Breast epithelium (tissue), 4 donors: ENCODE measurements at regions not wholly inside any gene's neighbourhood (a gene's known extent, or its start where the extent isn't known, plus 50 kb on each side); places are given as distances from the start of the nearest gene placed in this dataset.
"Not testable (repeated sequence)": the region's sequence is repeated elsewhere in the genome, so short reads cannot be mapped to it uniquely, and the experiment has no call there.

Experiments used
- DNase-seq, 2 donors: peaks; one replicate each; pipeline ENCODE4 v3.0.0-alpha.2; 2019; ENCODE audit warnings: low spot score in 2 of 2
- H3K27ac ChIP-seq, 2 donors: fragments of 200-600 bp; sonication (generic) in 1 of 2; one replicate each; pipeline ENCODE4 v1.5.1; 2016 to 2019; ENCODE audit warnings: mild to moderate bottlenecking in 1 of 2
- H3K27me3 ChIP-seq, 2 donors: fragments of 200-600 bp; sonication (generic) in 1 of 2; one replicate each; pipeline versions ENCODE4 v1.5.1 to v1.6.0; 2017 to 2019; ENCODE audit warnings: control low read depth in 1 of 2, mild to moderate bottlenecking in 1 of 2
- H3K36me3 ChIP-seq: fragments of 200-600 bp; one replicate; pipeline ENCODE4 v1.5.1; 2019
- H3K4me1 ChIP-seq, 2 donors: fragments of 200-600 bp; sonication (generic); one replicate each; pipeline ENCODE4 v1.5.1; 2016 to 2019; ENCODE audit warnings: control low read depth in 1 of 2
- H3K4me3 ChIP-seq, 3 donors: fragments of 200-600 bp; sonication (generic); 1 replicate in 2 of 3; 2 replicates in 1 of 3; pipeline ENCODE4 v1.5.1; 2016 to 2019; ENCODE audit warnings: mild to moderate bottlenecking in 3 of 3, moderate library complexity in 2 of 3
- H3K9me3 ChIP-seq, 2 donors: fragments of 200-600 bp; sonication (generic) in 1 of 2; one replicate each; pipeline ENCODE4 v1.5.1; 2016 to 2019; ENCODE audit warnings: control low read depth in 1 of 2
- POLR2A ChIP-seq: fragments of 450-650 bp; IDR thresholded peaks from one replicate; pipeline ENCODE4 v1.6.1; 2016; ENCODE audit warnings: antibody characterized with exemption, mild to moderate bottlenecking, moderate library complexity
- POLR2AphosphoS5 ChIP-seq, 3 donors: sonication (generic); formaldehyde crosslinking; IDR thresholded peaks; one replicate each; pipeline ENCODE4 v1.6.1; 2017; ENCODE audit warnings: antibody characterized with exemption in 3 of 3
- intact Hi-C: fragments of 100-400 bp; cut with DNase I; formaldehyde crosslinking; loops from one replicate; pipeline ENCODE4 v1.15.1; 2023; ENCODE audit warnings: low total_unique reads
- TF ChIP-seq, protein P1 (sequence below), 3 donors: fragments of 450-650 bp; IDR thresholded peaks; one replicate each; pipeline ENCODE4 v1.5.1; 2016 to 2017; ENCODE audit warnings: antibody characterized with exemption in 3 of 3, mild to moderate bottlenecking in 3 of 3, moderate library complexity in 3 of 3

DNA sequence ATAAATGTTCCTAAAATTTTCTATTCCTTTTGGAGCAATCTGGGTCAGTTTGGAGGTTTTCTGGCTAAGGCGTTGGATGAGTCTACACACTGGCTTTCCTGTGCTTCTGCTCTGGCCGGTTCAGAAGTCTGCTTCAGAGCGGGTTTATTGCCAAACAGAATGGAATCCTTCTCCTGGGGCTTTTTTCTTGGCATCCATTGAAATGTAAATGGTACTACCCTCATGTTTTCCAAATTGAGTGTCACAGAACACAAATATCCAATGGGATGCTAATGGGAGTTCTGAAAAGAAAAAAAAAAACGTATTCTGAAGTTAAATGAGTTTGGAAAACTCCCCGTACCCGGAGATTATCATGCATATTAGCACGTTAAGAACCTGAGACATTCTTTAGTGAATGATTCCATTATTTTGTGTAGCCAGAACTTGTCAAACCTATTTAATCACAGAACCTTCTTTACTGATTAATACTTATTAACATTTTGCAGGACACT is 930.3 kb downstream of the QKI start:
- Histone ChIP-seq H3K36me3 (no peaks in the 10 kb centered on the region), H3K4me1 (no peaks in the 10 kb centered on the region), H3K27ac (no peak overlapping the region), H3K9me3 (no peaks in the 10 kb centered on the region), H3K4me3 (no peak overlapping the region), H3K27me3 (no peaks in the 10 kb centered on the region)
- intact Hi-C loops, result no loop called here
- DNase-seq, result no peak
- no peak for TF ChIP-seq POLR2A

DNA sequence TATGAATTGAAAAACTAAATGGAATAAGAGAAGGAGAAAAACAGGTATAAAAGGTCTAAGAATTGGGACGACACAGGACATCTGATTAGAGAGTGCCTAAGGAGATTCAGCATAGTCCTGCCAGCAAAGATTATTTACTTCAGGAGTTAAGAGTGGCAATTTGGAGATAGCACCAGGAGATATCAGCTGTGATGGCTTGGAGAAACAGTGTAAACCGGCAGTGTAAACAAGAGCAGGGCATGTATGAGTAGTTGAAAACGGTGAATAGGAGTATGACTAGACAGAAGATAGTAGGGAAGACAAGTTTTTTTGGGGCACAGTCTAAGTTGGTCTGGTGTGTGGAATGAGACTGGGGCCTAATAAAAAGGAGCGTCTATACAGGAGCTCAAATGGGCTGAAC is 924.9 kb downstream of the QKI start:
- intact Hi-C loops, DNase-seq, H3K27me3 ChIP-seq: not testable (repeated sequence)

DNA sequence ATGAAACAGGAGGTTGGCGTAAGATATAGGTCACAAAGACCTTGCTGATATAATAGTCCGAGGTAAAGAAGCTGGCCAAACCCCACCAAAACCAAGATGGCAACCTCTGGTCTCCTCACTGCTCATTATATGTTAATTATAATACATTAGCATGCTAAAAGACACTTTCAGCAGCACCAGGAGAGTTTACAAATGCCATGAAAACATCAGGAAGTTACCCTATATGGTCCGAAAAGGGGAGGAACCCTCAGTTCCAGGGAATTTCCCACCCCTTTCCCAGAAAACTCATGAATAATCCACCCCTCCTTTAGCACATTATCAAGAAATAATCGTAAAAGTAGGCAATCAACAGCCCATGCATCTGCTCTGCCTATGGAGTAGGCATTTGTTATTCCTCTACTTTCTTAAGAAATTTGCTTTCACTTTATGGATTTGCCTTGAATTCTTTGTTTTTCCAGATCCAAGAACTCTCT is 923.4 kb downstream of the QKI start:
- no peak for TF ChIP-seq POLR2AphosphoS5 (IDR thresholded peaks at IDR 0.05)
- TF ChIP-seq POLR2A, result no peak
- TF ChIP-seq, protein P1, sequence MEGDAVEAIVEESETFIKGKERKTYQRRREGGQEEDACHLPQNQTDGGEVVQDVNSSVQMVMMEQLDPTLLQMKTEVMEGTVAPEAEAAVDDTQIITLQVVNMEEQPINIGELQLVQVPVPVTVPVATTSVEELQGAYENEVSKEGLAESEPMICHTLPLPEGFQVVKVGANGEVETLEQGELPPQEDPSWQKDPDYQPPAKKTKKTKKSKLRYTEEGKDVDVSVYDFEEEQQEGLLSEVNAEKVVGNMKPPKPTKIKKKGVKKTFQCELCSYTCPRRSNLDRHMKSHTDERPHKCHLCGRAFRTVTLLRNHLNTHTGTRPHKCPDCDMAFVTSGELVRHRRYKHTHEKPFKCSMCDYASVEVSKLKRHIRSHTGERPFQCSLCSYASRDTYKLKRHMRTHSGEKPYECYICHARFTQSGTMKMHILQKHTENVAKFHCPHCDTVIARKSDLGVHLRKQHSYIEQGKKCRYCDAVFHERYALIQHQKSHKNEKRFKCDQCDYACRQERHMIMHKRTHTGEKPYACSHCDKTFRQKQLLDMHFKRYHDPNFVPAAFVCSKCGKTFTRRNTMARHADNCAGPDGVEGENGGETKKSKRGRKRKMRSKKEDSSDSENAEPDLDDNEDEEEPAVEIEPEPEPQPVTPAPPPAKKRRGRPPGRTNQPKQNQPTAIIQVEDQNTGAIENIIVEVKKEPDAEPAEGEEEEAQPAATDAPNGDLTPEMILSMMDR (IDR thresholded peaks at IDR 0.05), result no peak
- intact Hi-C loops, result no loop called here
- DNase-seq, result no peak
- Histone ChIP-seq H3K4me1 (no peaks in the 10 kb centered on the region), H3K4me3 (no peak overlapping the region), H3K9me3 (peaks cover 0 to 4% of the 10 kb centered on the region in 2 donors), H3K27ac (no peak overlapping the region), H3K27me3 (no peaks in the 10 kb centered on the region), H3K36me3 (no peaks in the 10 kb centered on the region)

More for the DNA sequence above, 924.9 kb downstream of the QKI start:
- H3K36me3 ChIP-seq, H3K9me3 ChIP-seq, H3K27ac ChIP-seq, H3K4me1 ChIP-seq, H3K4me3 ChIP-seq: not testable (repeated sequence)

- H3K27ac ChIP-seq, result no peak overlapping the region
- TF ChIP-seq, protein P1 (IDR thresholded peaks at IDR 0.05), result no peak
- TF ChIP-seq POLR2AphosphoS5 (IDR thresholded peaks at IDR 0.05), result no peak
- TF ChIP-seq POLR2A, result no peak
These were observed 922.8 kb downstream of the QKI start for GRCh38 chr6:164337024-164337924.

GRCh38 chr6:164336455-164336854 is 921.9 kb downstream of the QKI start:
- Histone ChIP-seq H3K27me3 (no peaks in the 10 kb centered on the region), H3K27ac (no peak overlapping the region), H3K4me1 (no peaks in the 10 kb centered on the region), H3K4me3 (no peak overlapping the region), H3K36me3 (no peaks in the 10 kb centered on the region), H3K9me3 (peaks cover 0 to 4% of the 10 kb centered on the region in 2 donors)
- intact Hi-C loops, result no loop called here
- TF ChIP-seq POLR2A, result no peak
- TF ChIP-seq POLR2AphosphoS5 (IDR thresholded peaks at IDR 0.05), result no peak
- TF ChIP-seq, protein P1 (IDR thresholded peaks at IDR 0.05), result no peak
- DNase-seq, result no peak

More at GRCh38 chr6:164337024-164337924, 922.8 kb downstream of the QKI start:
- intact Hi-C loops, result no loop called here
- Histone ChIP-seq H3K36me3 (no peaks in the 10 kb centered on the region), H3K4me1 (no peaks in the 10 kb centered on the region), H3K4me3 (no peak overlapping the region), H3K27me3 (no peaks in the 10 kb centered on the region), H3K9me3 (peaks cover 0 to 4% of the 10 kb centered on the region in 2 donors)
- DNase-seq, result no peak

- H3K36me3 ChIP-seq, result no peaks in the 10 kb centered on the region
- H3K4me3 ChIP-seq, result no peak overlapping the region
- no peak for TF ChIP-seq POLR2AphosphoS5 (IDR thresholded peaks at IDR 0.05)
- TF ChIP-seq, protein P1 (IDR thresholded peaks at IDR 0.05), result no peak
- TF ChIP-seq POLR2A, result no peak
- no peak for DNase-seq
- no peaks in the 10 kb centered on the region for H3K4me1 ChIP-seq
- no peak overlapping the region for H3K27ac ChIP-seq
- intact Hi-C loops, result no loop called here
- H3K9me3 ChIP-seq, result no peaks in the 10 kb centered on the region
- no peaks in the 10 kb centered on the region for H3K27me3 ChIP-seq
These were observed 916.5 kb downstream of the QKI start for GRCh38 chr6:164331026-164331425.
